GM12878 (cell line): ENCODE measurements at regions not wholly inside any gene's neighbourhood (a gene's known extent, or its start where the extent isn't known, plus 50 kb on each side); places are given as distances from the start of the nearest gene placed in this dataset.

Experiments used
- ATAC-seq: fragments of 200-7000 bp; cut with Tn5 transposase; 3 replicates; pipeline ENCODE4 v1.9.1; 2020; ENCODE audit warnings: mild to moderate bottlenecking, moderate library complexity
- BruUV-seq: library from RNA; stranded (reverse); fragments of 400-500 nt; replicated peaks from 2 replicates; lab custom pipeline; 2021; lab: Mats Ljungman, UMichigan
- CTCF ChIA-PET: fragments of 300-600 bp; sonication (Branson Sonifier 250); formaldehyde crosslinking; extraction: SDS; loops from one replicate; lab custom pipeline; 2021; ENCODE audit warnings: inconsistent platforms; lab: Yijun Ruan, JAX
- POLR2A ChIA-PET: fragments of 350-600 bp; formaldehyde crosslinking; extraction: SDS; loops from one replicate; lab custom pipeline; 2021; ENCODE audit warnings: inconsistent platforms; lab: Charles Lee
- RAD21 ChIA-PET: fragments of 300-600 bp; sonication (Branson Sonifier 250); formaldehyde crosslinking; loops from one replicate; lab custom pipeline; 2023; ENCODE audit warnings: antibody characterized with exemption; ENCODE audit not compliant: unreplicated experiment; lab: Charles Lee
- SMC1A ChIA-PET: fragments of 300-600 bp; sonication (Branson Sonifier 250); formaldehyde crosslinking; loops from one replicate; lab custom pipeline; 2023; ENCODE audit not compliant: unreplicated experiment, uncharacterized antibody; lab: Charles Lee
- DNase-seq: peaks from one replicate; pipeline ENCODE4 v3.0.0-alpha.2; 2011; ENCODE audit warnings: low read depth, low spot score
- FAIRE-seq: peaks from 3 replicates; lab custom pipeline; 2011; peaks lifted over from hg19 to GRCh38; lab: Jason Lieb, UNC
- H2AFZ ChIP-seq: 2 replicates; pipeline ENCODE4 v1.6.0; 2011; ENCODE audit warnings: low read depth, low read length, control low read depth; ENCODE audit not compliant: control insufficient read depth
- H3K27ac ChIP-seq: 2 replicates; pipeline ENCODE4 v1.5.1; 2011; ENCODE audit warnings: control low read depth; ENCODE audit not compliant: control insufficient read depth, insufficient read depth
- H3K27me3 ChIP-seq, 2 experiments: replicated peaks in 1 of 2; 2 replicates each; pipeline versions ENCODE4 v1.6.0 to v1.6.1; 2011; ENCODE audit warnings: low read length in 1 of 2; ENCODE audit not compliant: control insufficient read depth in 2 of 2, insufficient read depth in 2 of 2
- H3K36me3 ChIP-seq, 2 experiments: 2 replicates each; pipeline ENCODE4 v1.5.1; 2011; ENCODE audit warnings: low read length in 1 of 2; ENCODE audit not compliant: control insufficient read depth in 2 of 2, insufficient read depth in 2 of 2
- H3K4me1 ChIP-seq: 2 replicates; pipeline ENCODE4 v1.6.1; 2011; ENCODE audit warnings: mild to moderate bottlenecking, low read length, moderate library complexity, mixed read lengths; ENCODE audit not compliant: control insufficient read depth, insufficient read depth
- H3K4me2 ChIP-seq: 2 replicates; pipeline ENCODE4 v1.6.0; 2011; ENCODE audit warnings: control low read depth; ENCODE audit not compliant: control insufficient read depth, insufficient read depth
- H3K4me3 ChIP-seq: fragments of 200-600 bp; sonication (generic); 2 replicates; pipeline ENCODE4 v1.5.1; 2016
- H3K79me2 ChIP-seq: 2 replicates; pipeline ENCODE4 v1.6.0; 2011; ENCODE audit warnings: low read length; ENCODE audit not compliant: control insufficient read depth, insufficient read depth
- H3K9ac ChIP-seq: 2 replicates; pipeline ENCODE4 v1.8.0; 2011; ENCODE audit warnings: low read length, control low read depth, mixed read lengths; ENCODE audit not compliant: control insufficient read depth, insufficient read depth
- H3K9me3 ChIP-seq: replicated peaks from 3 replicates; pipeline ENCODE4 v1.5.1; 2011; ENCODE audit warnings: mild to moderate bottlenecking, low read length; ENCODE audit not compliant: control insufficient read depth, insufficient read depth
- H4K20me1 ChIP-seq: 2 replicates; pipeline ENCODE4 v1.6.0; 2011; ENCODE audit not compliant: control insufficient read depth, insufficient read depth
- ATF7 ChIP-seq: fragments of 450-650 bp; IDR thresholded peaks from 2 replicates; pipeline ENCODE4 v1.6.1; 2016; ENCODE audit warnings: low read depth, mild to moderate bottlenecking
- BCLAF1 ChIP-seq: fragments of 450-650 bp; IDR thresholded peaks from 2 replicates; pipeline ENCODE4 v1.6.1; 2017; ENCODE audit warnings: antibody characterized with exemption, mild to moderate bottlenecking, moderate library complexity
- CREM ChIP-seq: IDR thresholded peaks from 2 replicates; pipeline ENCODE4 v1.6.1; 2014; ENCODE audit warnings: antibody characterized with exemption, low read depth
- EED ChIP-seq: sonication (generic); IDR thresholded peaks from 2 replicates; pipeline ENCODE4 v1.6.1; 2016; ENCODE audit warnings: antibody characterized with exemption, low read depth
- ELK1 ChIP-seq: IDR thresholded peaks from 2 replicates; pipeline ENCODE4 v1.6.1; 2012; ENCODE audit warnings: low read depth, low read length, improper control_type of control experiment
- MTA2 ChIP-seq: fragments of 450-650 bp; IDR thresholded peaks from 2 replicates; pipeline ENCODE4 v1.6.1; 2016; ENCODE audit warnings: low read depth, mild to moderate bottlenecking, moderate library complexity
- MYC ChIP-seq: IDR thresholded peaks from 2 replicates; pipeline ENCODE4 v1.6.1; 2011; ENCODE audit warnings: mild to moderate bottlenecking, low read length, moderate library complexity, inconsistent platforms; ENCODE audit not compliant: insufficient read depth, insufficient replicate concordance, insufficient read length, severe bottlenecking
- NFYA ChIP-seq: IDR thresholded peaks from 2 replicates; pipeline ENCODE4 v1.6.1; 2011; ENCODE audit warnings: low read depth, mild to moderate bottlenecking, low read length, improper control_type of control experiment, borderline replicate concordance
- RAD51 ChIP-seq: fragments of 450-650 bp; IDR thresholded peaks from 2 replicates; pipeline ENCODE4 v1.6.1; 2016; ENCODE audit warnings: moderate library complexity, mild to moderate bottlenecking, inconsistent platforms
- RFX5 ChIP-seq: IDR thresholded peaks from 2 replicates; pipeline ENCODE4 v1.6.1; 2011; ENCODE audit warnings: low read depth, low read length, improper control_type of control experiment
- SMARCA5 ChIP-seq: fragments of 450-650 bp; IDR thresholded peaks from 2 replicates; pipeline ENCODE4 v1.6.1; 2017; ENCODE audit warnings: mild to moderate bottlenecking
- WGBS: methylation state at CpG from one replicate; pipeline ENCODE4 v1.1.6; 2016; ENCODE audit warnings: low lambda C conversion rate; ENCODE audit not compliant: insufficient replicate concordance, insufficient coverage; ENCODE audit errors: missing lambda C conversion rate; 5-methylcytosine and 5-hydroxymethylcytosine counted together
- in situ Hi-C: fragments of 300-500 bp; cut with MboI; formaldehyde crosslinking; loops from 9 replicates; pipeline ENCODE4 v1.14.3; 2018; ENCODE audit warnings: mixed read lengths
- intact Hi-C: fragments of 100-400 bp; cut with micrococcal nuclease; formaldehyde crosslinking; loops from one replicate; pipeline ENCODE4 v1.14.2; 2022; ENCODE audit not compliant: unreplicated experiment
- TF ChIP-seq, protein P1 (sequence below): fragments of 450-650 bp; IDR thresholded peaks from 2 replicates; pipeline ENCODE4 v1.6.1; 2017; ENCODE audit warnings: mild to moderate bottlenecking

DNA sequence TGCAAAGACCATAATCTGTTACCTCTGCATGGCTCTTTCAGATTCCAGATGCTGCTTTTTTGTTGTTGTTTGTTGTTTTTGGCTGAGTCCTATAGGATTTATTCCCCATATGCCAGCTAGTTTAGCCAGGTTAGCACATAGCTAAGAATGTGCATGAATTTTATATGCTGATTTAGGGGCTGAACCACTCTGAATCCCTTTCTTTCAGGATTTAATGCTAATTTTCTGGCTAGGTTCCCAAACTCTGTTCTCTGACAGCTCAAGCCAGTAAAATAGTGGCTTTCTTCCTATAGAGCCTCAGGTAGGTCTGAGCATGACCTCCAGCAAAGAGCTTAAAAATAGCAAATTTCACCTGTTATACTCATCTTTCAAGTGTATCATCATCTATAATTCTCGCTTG, 521.4 kb downstream of the CAAP1 start:
- ChIA-PET SMC1A (interaction anchor here (1.1 kb wide), 1 partner anchor 22 kb away, joined by 3 read pairs; no protein-coding TSS in a partner anchor), CTCF (interaction anchor here (0.6 kb wide), 1 partner anchor 589 kb away, joined by 3 read pairs; no protein-coding TSS in a partner anchor), RAD21 (no interaction called here), POLR2A (no interaction called here)
- intact Hi-C loops = no loop called here
- Histone ChIP-seq H3K9me3 (no peaks in the 10 kb centered on the region), H3K27me3 (no peaks in the 10 kb centered on the region), H3K9ac (no peak overlapping the region), H3K4me1 (no peaks in the 10 kb centered on the region), H3K79me2 (no peaks in the 10 kb centered on the region), H3K4me3 (no peak overlapping the region), H3K36me3 (no peaks in the 10 kb centered on the region), H3K4me2 (no peak overlapping the region), H4K20me1 (no peaks in the 10 kb centered on the region), H3K27ac (no peak overlapping the region), H2AFZ (no peak overlapping the region)
- ATAC-seq (no peak), FAIRE-seq (no peak), DNase-seq (no peak)
- no TSS peak for BruUV-seq
- 0% methylated on average over 1 of the region's 1 CpG for WGBS
- in situ Hi-C loops = no loop called here
- TF ChIP-seq BCLAF1 (no peak), CREM (no peak), RFX5 (no peak)

DNA sequence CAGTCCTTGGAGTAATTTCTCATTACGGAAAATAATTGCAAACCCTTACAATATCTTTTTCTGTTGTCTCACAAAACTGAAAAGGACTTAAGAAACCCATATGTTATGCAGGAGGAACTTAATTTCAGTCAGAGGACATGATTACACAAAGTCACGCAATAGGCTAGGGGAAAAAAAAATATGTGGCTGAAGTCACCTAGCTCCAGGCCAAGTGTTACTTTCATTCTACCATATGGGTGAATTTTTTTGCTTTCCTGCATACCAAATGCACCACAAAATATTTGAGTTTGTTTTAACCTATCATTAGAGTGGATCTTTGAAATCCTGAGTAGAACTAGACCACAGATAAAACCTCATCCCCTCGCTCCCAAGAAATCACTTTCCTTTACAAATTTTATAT, 523.5 kb downstream of the CAAP1 start:
- DNase-seq (no peak), FAIRE-seq (no peak), ATAC-seq (no peak)
- Histone ChIP-seq H3K4me2 (no peak overlapping the region), H3K9me3 (no peaks in the 10 kb centered on the region), H3K79me2 (no peaks in the 10 kb centered on the region), H3K9ac (no peak overlapping the region), H4K20me1 (no peaks in the 10 kb centered on the region), H3K4me3 (no peak overlapping the region), H2AFZ (no peak overlapping the region), H3K27me3 (no peaks in the 10 kb centered on the region), H3K27ac (no peak overlapping the region), H3K36me3 (no peaks in the 10 kb centered on the region), H3K4me1 (no peaks in the 10 kb centered on the region)
- BruUV-seq = no TSS peak
- ChIA-PET POLR2A (no interaction called here), SMC1A (no interaction called here), CTCF (no interaction called here), RAD21 (no interaction called here)
- WGBS = 30% methylated on average over 3 of the region's 3 CpGs
- intact Hi-C loops (no loop called here), in situ Hi-C loops (no loop called here)
- TF ChIP-seq ATF7 (no peak), MTA2 (no peak), RAD51 (no peak), MYC (no peak), ELK1 (no peak), NFYA (no peak), SMARCA5 (no peak), EED (no peak)
- TF ChIP-seq, protein P1, sequence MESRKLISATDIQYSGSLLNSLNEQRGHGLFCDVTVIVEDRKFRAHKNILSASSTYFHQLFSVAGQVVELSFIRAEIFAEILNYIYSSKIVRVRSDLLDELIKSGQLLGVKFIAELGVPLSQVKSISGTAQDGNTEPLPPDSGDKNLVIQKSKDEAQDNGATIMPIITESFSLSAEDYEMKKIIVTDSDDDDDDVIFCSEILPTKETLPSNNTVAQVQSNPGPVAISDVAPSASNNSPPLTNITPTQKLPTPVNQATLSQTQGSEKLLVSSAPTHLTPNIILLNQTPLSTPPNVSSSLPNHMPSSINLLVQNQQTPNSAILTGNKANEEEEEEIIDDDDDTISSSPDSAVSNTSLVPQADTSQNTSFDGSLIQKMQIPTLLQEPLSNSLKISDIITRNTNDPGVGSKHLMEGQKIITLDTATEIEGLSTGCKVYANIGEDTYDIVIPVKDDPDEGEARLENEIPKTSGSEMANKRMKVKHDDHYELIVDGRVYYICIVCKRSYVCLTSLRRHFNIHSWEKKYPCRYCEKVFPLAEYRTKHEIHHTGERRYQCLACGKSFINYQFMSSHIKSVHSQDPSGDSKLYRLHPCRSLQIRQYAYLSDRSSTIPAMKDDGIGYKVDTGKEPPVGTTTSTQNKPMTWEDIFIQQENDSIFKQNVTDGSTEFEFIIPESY = no peak
